ENCODE measurements at regions not wholly inside any gene's neighbourhood (a gene's known extent, or its start where the extent isn't known, plus 50 kb on each side); places are given as distances from the start of the nearest gene placed in this dataset.

- H3K4me1 Mint-ChIP-seq (ENCODE audit: unreplicated experiment) = peaks cover 4% of the 10 kb centered on the region
- no peak for TF ChIP-seq CTCF (IDR thresholded peaks at IDR 0.05)
Measured at GRCh38 chr18:24926649-24927048, 425.3 kb downstream of the ZNF521 start.

GRCh38 chr18:24928301-24928878, 423.6 kb downstream of the ZNF521 start:
- Mint-ChIP-seq H3K36me3 (ENCODE audit: unreplicated experiment) (no peaks in the 10 kb centered on the region), H3K27ac (ENCODE audit: unreplicated experiment) (no peak overlapping the region), H3K4me3 (ENCODE audit: unreplicated experiment) (no peak overlapping the region), H3K9me3 (ENCODE audit: unreplicated experiment) (no peaks in the 10 kb centered on the region), H3K27me3 (ENCODE audit: unreplicated experiment) (peaks cover 2% of the 10 kb centered on the region), H3K4me1 (ENCODE audit: unreplicated experiment) (peaks cover 4% of the 10 kb centered on the region)
- no peak for TF ChIP-seq CTCF (IDR thresholded peaks at IDR 0.05)
- DNase-seq (ENCODE audit: extremely low spot score, unreplicated experiment) = no peak

More at GRCh38 chr18:24926649-24927048, 425.3 kb downstream of the ZNF521 start:
- Mint-ChIP-seq H3K36me3 (ENCODE audit: unreplicated experiment) (no peaks in the 10 kb centered on the region), H3K9me3 (ENCODE audit: unreplicated experiment) (no peaks in the 10 kb centered on the region), H3K4me3 (ENCODE audit: unreplicated experiment) (no peak overlapping the region), H3K27me3 (ENCODE audit: unreplicated experiment) (peaks cover 2% of the 10 kb centered on the region), H3K27ac (ENCODE audit: unreplicated experiment) (no peak overlapping the region)
- DNase-seq (ENCODE audit: extremely low spot score, unreplicated experiment) = no peak

- no peak overlapping the region for H3K27ac Mint-ChIP-seq (ENCODE audit: unreplicated experiment)
- H3K36me3 Mint-ChIP-seq (ENCODE audit: unreplicated experiment) = no peaks in the 10 kb centered on the region
- H3K9me3 Mint-ChIP-seq (ENCODE audit: unreplicated experiment) = no peaks in the 10 kb centered on the region
- no peak for TF ChIP-seq CTCF (IDR thresholded peaks at IDR 0.05)
- DNase-seq (ENCODE audit: extremely low spot score, unreplicated experiment) = no peak
- H3K4me1 Mint-ChIP-seq (ENCODE audit: unreplicated experiment) = peaks cover 4% of the 10 kb centered on the region
- H3K27me3 Mint-ChIP-seq (ENCODE audit: unreplicated experiment) = no peaks in the 10 kb centered on the region
- no peak overlapping the region for H3K4me3 Mint-ChIP-seq (ENCODE audit: unreplicated experiment)
Measured at GRCh38 chr18:24930478-24930877, 421.5 kb downstream of the ZNF521 start.

- H3K27me3 Mint-ChIP-seq (ENCODE audit: unreplicated experiment) = no peaks in the 10 kb centered on the region
Measured at GRCh38 chr18:24930971-24931370, 421.0 kb downstream of the ZNF521 start.

GRCh38 chr18:24933345-24933744, 418.6 kb downstream of the ZNF521 start:
- Mint-ChIP-seq H3K36me3 (ENCODE audit: unreplicated experiment) (no peaks in the 10 kb centered on the region), H3K9me3 (ENCODE audit: unreplicated experiment) (no peaks in the 10 kb centered on the region), H3K27me3 (ENCODE audit: unreplicated experiment) (peaks cover 6% of the 10 kb centered on the region), H3K4me3 (ENCODE audit: unreplicated experiment) (no peak overlapping the region), H3K27ac (ENCODE audit: unreplicated experiment) (no peak overlapping the region), H3K4me1 (ENCODE audit: unreplicated experiment) (peaks cover 4% of the 10 kb centered on the region)
- no peak for TF ChIP-seq CTCF (IDR thresholded peaks at IDR 0.05)
- no peak for DNase-seq (ENCODE audit: extremely low spot score, unreplicated experiment)

More at GRCh38 chr18:24930971-24931370, 421.0 kb downstream of the ZNF521 start:
- Mint-ChIP-seq H3K27ac (ENCODE audit: unreplicated experiment) (no peak overlapping the region), H3K36me3 (ENCODE audit: unreplicated experiment) (no peaks in the 10 kb centered on the region), H3K4me1 (ENCODE audit: unreplicated experiment) (peaks cover 4% of the 10 kb centered on the region), H3K4me3 (ENCODE audit: unreplicated experiment) (no peak overlapping the region), H3K9me3 (ENCODE audit: unreplicated experiment) (no peaks in the 10 kb centered on the region)
- no peak for DNase-seq (ENCODE audit: extremely low spot score, unreplicated experiment)
- TF ChIP-seq CTCF (IDR thresholded peaks at IDR 0.05) = no peak

Data from osteocyte (in vitro differentiated cells).